ENCODE measurements at regions not wholly inside any gene's neighbourhood (a gene's known extent, or its start where the extent isn't known, plus 50 kb on each side); places are given as distances from the start of the nearest gene placed in this dataset.

DNA sequence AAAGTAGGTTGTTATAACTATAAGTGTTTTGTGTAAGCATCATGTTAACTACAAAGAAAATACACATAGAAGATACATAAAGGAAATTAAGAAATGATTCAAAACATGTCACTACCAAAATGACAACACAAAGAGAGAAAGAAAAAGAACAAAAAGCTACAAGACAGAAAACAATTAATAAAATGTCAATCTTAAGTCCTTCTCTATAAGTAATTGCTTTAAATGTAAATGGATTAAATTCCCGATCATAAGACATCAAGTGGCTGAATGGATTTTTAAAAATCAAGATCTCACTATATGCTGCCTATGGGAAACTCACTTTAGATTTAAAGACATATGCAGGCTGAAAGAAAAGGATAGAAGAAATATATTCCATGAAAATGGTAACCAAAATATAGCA is 232.3 kb upstream of the NFIA start:
- Histone ChIP-seq H3K9me3 (ENCODE audit: insufficient read depth, low read length) (no peaks in the 10 kb centered on the region), H2AFZ (ENCODE audit: low read depth, low read length) (no peak overlapping the region), H3K9ac (ENCODE audit: low read length) (no peak overlapping the region), H3K36me3 (replicated peaks; ENCODE audit: low read depth, low read length) (no peaks in the 10 kb centered on the region), H3K79me2 (ENCODE audit: low read length) (no peaks in the 10 kb centered on the region), H4K20me1 (ENCODE audit: insufficient read depth, low read length) (no peaks in the 10 kb centered on the region), H3K27me3 (ENCODE audit: low read depth, low read length) (no peaks in the 10 kb centered on the region), H3K4me2 (ENCODE audit: low read length) (no peak overlapping the region), H3K4me1 (ENCODE audit: low read length) (no peaks in the 10 kb centered on the region), H3K27ac (ENCODE audit: low read length) (no peak overlapping the region), H3K4me3 (ENCODE audit: low read length) (no peak overlapping the region)
- TF ChIP-seq, protein P1, sequence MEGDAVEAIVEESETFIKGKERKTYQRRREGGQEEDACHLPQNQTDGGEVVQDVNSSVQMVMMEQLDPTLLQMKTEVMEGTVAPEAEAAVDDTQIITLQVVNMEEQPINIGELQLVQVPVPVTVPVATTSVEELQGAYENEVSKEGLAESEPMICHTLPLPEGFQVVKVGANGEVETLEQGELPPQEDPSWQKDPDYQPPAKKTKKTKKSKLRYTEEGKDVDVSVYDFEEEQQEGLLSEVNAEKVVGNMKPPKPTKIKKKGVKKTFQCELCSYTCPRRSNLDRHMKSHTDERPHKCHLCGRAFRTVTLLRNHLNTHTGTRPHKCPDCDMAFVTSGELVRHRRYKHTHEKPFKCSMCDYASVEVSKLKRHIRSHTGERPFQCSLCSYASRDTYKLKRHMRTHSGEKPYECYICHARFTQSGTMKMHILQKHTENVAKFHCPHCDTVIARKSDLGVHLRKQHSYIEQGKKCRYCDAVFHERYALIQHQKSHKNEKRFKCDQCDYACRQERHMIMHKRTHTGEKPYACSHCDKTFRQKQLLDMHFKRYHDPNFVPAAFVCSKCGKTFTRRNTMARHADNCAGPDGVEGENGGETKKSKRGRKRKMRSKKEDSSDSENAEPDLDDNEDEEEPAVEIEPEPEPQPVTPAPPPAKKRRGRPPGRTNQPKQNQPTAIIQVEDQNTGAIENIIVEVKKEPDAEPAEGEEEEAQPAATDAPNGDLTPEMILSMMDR (IDR thresholded peaks at IDR 0.05; ENCODE audit: low read depth, low read length): no peak
- no peak for TF ChIP-seq EZH2phosphoT487 (IDR thresholded peaks at IDR 0.05; ENCODE audit: low read depth)

DNA sequence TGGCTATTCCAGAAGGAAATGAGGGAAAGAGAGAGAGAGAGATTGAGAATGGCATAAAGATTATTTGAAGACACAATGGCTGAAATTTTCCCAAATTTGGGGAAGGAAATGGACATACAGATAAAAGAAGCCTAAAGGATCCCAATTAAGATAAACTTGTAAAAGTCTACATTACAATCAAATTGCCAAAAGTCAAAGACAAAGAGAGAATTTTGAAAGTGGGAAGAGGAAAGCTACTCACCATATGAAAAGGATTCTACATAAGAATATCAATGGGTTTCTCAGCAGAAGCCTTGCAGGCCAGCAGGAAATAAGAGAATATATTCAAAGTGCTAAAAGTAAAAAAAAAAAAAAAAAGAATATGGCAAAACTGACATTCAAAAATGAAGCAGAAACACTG is 233.0 kb upstream of the NFIA start:
- no peaks in the 10 kb centered on the region for H3K9me3 ChIP-seq (ENCODE audit: insufficient read depth, low read length)
- no peaks in the 10 kb centered on the region for H3K79me2 ChIP-seq (ENCODE audit: low read length)
- H4K20me1 ChIP-seq (ENCODE audit: insufficient read depth, low read length): no peaks in the 10 kb centered on the region
- H3K4me1 ChIP-seq (ENCODE audit: low read length): no peaks in the 10 kb centered on the region
- no peak overlapping the region for H2AFZ ChIP-seq (ENCODE audit: low read depth, low read length)
- no peaks in the 10 kb centered on the region for H3K36me3 ChIP-seq (replicated peaks; ENCODE audit: low read depth, low read length)
- TF ChIP-seq EZH2phosphoT487 (IDR thresholded peaks at IDR 0.05; ENCODE audit: low read depth): no peak
- TF ChIP-seq, protein P1 (IDR thresholded peaks at IDR 0.05; ENCODE audit: low read depth, low read length): no peak
- no peaks in the 10 kb centered on the region for H3K27me3 ChIP-seq (ENCODE audit: low read depth, low read length)
- H3K9ac ChIP-seq (ENCODE audit: low read length): no peak overlapping the region
- H3K27ac ChIP-seq (ENCODE audit: low read length): no peak overlapping the region
- no peak overlapping the region for H3K4me2 ChIP-seq (ENCODE audit: low read length)
- H3K4me3 ChIP-seq (ENCODE audit: low read length): no peak overlapping the region

DNA sequence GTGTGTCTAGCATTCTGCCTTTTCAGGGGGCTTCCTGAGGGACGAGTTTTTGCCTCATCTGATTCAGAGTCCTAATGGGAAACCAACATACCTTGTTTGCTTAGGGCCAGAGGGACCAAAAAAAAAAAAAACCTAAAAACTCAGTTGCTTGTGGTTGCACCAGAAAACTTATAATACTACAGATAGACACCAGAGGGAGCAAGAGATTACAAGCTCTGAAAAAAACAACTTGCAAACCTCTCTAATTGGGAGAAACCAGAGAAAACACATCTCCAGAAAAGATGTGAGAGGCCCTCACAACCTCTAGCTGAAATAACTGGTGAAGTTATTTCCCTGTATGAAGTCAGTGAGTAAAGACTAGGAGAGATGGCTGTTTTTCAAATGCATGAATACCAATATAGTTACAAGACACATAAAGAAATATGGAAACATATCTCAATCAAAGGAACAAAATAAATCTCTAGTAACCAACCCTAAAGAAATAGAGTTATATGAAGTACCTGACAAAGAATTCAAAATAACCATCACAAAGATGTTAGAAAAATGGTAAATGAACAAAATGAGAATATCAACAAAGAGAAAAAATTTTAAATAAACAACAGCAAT is 233.7 kb upstream of the NFIA start:
- TF ChIP-seq, protein P1 (IDR thresholded peaks at IDR 0.05; ENCODE audit: low read depth, low read length): peak; percentile 52
- TF ChIP-seq EZH2phosphoT487 (IDR thresholded peaks at IDR 0.05; ENCODE audit: low read depth): no peak
- H3K36me3 ChIP-seq (replicated peaks; ENCODE audit: low read depth, low read length): no peaks in the 10 kb centered on the region
- H2AFZ ChIP-seq (ENCODE audit: low read depth, low read length): no peak overlapping the region
- no peak overlapping the region for H3K9ac ChIP-seq (ENCODE audit: low read length)
- no peak overlapping the region for H3K4me2 ChIP-seq (ENCODE audit: low read length)
- no peaks in the 10 kb centered on the region for H3K79me2 ChIP-seq (ENCODE audit: low read length)
- no peak overlapping the region for H3K27ac ChIP-seq (ENCODE audit: low read length)
- no peaks in the 10 kb centered on the region for H3K4me1 ChIP-seq (ENCODE audit: low read length)
- no peaks in the 10 kb centered on the region for H4K20me1 ChIP-seq (ENCODE audit: insufficient read depth, low read length)
- no peak overlapping the region for H3K4me3 ChIP-seq (ENCODE audit: low read length)
- H3K9me3 ChIP-seq (ENCODE audit: insufficient read depth, low read length): no peaks in the 10 kb centered on the region
- H3K27me3 ChIP-seq (ENCODE audit: low read depth, low read length): no peaks in the 10 kb centered on the region

DNA sequence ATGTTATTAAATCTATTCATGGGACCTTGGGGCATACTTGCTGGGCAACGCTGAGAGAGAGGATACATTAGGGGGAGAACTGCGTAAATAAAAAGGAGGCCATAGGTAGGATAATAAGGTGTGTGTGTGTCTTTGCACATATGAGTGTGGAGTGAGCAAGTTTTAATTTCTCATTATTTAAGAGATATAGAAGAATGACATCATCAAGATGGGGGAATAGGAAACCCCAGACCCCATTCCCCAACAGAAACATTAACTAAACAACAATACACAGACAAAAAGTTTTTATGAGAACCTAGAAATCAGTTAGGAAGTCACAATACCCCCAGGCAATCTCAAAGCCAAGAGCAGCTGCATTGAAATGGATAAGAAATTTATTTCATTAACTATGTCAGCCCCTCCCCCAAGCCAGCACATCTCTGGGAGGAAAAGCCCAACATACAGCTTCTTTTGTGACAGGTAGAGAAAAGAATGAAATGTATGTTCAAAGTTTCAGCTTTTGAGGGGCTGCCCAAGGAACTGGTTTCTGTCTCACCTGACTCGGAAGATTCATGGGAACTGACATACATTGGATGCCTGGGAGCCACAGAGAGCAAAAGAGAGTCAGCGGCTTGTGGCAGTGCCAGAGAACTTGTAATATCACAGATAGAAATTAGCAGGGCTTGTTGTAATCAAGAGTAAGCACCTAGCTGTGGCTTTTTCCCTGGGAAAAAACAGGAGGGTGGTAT is 234.3 kb upstream of the NFIA start:
- no peak overlapping the region for H2AFZ ChIP-seq (ENCODE audit: low read depth, low read length)

More for the DNA sequence above, 234.3 kb upstream of the NFIA start:
- H3K9me3 ChIP-seq (ENCODE audit: insufficient read depth, low read length): no peaks in the 10 kb centered on the region
- no peaks in the 10 kb centered on the region for H3K4me1 ChIP-seq (ENCODE audit: low read length)
- H4K20me1 ChIP-seq (ENCODE audit: insufficient read depth, low read length): no peaks in the 10 kb centered on the region
- no peaks in the 10 kb centered on the region for H3K36me3 ChIP-seq (replicated peaks; ENCODE audit: low read depth, low read length)
- H3K79me2 ChIP-seq (ENCODE audit: low read length): no peaks in the 10 kb centered on the region
- no peak overlapping the region for H3K9ac ChIP-seq (ENCODE audit: low read length)
- no peak for TF ChIP-seq EZH2phosphoT487 (IDR thresholded peaks at IDR 0.05; ENCODE audit: low read depth)
- TF ChIP-seq, protein P1 (IDR thresholded peaks at IDR 0.05; ENCODE audit: low read depth, low read length): no peak
- no peak overlapping the region for H3K27ac ChIP-seq (ENCODE audit: low read length)
- no peak overlapping the region for H3K4me2 ChIP-seq (ENCODE audit: low read length)
- H3K27me3 ChIP-seq (ENCODE audit: low read depth, low read length): no peaks in the 10 kb centered on the region
- no peak overlapping the region for H3K4me3 ChIP-seq (ENCODE audit: low read length)

Measured in OCI-LY3 (cell line).